HG03064 (cell line): ENCODE measurements at regions not wholly inside any gene's neighbourhood (a gene's known extent, or its start where the extent isn't known, plus 50 kb on each side); places are given as distances from the start of the nearest gene placed in this dataset.

Source experiments
- ATAC-seq: cut with Tn5 transposase; IDR thresholded peaks from one replicate; pipeline ENCODE4 v1.9.1; 2021; ENCODE audit warnings: low read depth; ENCODE audit not compliant: unreplicated experiment

GRCh38 chr3:132232231-132232792, 84.9 kb upstream of the ACP3 start:
- ATAC-seq: no peak

DNA sequence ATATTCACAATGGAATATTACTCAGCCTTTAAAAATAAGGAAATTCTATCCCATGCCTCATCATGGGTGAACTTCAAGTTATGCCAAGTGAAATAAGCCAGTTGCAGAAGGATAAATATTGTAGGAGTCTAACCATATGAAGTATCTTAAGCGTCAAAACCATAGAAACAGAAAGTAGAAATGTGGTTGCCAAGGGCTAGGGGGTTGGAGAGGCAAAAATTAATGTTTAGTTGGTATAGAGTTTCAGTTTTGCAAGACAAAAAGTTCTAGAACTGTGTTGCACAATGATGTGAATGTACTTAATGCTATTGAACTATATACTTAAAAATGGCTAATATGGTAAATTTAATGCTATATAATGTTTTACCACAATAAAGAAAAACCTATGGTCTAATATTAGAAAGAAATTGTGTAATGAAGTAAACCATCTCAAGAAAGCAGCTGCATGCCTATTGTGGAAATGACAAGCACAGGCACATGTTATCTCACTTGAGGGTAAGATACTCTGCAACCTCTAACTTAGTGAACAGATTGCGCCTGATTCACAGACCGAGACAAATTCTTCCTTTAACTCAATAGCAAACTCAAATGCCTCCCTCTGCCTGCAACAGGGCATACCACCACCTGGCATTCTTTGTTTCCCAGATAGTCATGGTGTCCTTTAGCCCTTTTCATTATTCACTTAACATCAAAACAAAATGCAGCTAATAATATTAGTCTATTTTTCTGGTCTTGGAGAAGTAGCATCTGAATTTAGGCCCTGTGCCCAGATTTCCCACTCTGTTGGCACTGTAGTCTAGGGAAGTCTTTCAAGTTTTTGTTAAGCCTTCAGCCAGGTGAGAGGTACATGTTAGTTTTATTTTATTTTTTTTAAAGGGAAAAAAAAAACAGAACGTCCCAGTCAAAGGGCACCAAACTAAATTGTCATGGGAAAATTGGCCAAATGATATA, 80.2 kb upstream of the ACP3 start:
- ATAC-seq: peak; percentile 57

- no peak for ATAC-seq
Observed at GRCh38 chr3:132237652-132238032, 79.6 kb upstream of the ACP3 start.

GRCh38 chr3:132239587-132239986, 77.6 kb upstream of the ACP3 start:
- no peak for ATAC-seq

DNA sequence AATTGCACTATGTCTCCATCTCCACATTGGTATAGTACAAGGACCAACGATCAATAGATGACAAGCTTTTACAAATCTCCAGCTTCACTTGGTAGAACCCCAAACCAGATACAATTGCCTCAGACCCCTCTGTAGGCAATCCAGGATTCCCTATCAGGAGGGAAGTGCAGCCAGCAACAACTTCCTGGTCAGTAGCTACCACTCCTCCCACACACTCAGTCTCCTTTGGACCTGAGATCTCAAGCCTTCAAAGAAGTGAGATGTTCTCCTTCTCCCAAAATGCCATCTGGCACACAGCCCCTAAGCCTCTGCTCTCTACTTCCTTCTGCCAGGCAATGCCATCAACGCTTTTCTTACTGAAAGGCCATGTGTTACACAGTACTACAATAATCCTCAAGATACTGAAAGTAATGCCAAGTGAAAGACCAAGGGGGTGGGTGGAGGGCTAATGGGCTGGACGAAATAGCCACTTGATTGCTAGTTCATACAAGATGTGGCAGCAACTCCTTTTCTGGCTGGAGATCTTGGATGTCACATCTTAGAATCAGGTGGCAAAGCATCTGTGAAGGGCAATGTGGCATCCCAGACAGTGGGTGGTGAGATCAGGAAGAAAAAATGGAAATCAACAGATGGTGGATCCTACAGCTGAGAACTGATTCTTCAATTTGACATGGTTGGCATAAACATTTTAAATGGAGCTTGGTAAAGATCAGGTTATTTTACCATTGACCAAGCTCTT, 75.3 kb upstream of the ACP3 start:
- ATAC-seq: no peak

DNA sequence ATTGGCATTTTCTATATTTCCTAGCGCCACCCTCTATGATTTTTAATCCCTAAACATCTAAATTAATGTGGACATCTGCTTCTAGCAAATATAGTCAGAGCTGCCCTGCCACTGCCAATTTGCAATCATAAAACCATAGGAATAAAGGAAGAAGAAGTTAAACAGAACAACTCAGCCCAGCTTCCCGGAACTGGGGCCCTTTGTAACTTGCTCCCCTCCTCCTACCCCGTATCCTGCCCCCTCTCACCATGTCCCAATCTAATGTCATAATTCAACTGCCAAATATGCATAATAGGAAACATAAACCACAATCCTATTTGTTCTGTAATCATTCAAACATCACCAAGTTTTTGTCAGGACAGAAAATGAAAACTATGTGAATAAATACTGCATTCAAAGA, 74.4 kb upstream of the ACP3 start:
- no peak for ATAC-seq

DNA sequence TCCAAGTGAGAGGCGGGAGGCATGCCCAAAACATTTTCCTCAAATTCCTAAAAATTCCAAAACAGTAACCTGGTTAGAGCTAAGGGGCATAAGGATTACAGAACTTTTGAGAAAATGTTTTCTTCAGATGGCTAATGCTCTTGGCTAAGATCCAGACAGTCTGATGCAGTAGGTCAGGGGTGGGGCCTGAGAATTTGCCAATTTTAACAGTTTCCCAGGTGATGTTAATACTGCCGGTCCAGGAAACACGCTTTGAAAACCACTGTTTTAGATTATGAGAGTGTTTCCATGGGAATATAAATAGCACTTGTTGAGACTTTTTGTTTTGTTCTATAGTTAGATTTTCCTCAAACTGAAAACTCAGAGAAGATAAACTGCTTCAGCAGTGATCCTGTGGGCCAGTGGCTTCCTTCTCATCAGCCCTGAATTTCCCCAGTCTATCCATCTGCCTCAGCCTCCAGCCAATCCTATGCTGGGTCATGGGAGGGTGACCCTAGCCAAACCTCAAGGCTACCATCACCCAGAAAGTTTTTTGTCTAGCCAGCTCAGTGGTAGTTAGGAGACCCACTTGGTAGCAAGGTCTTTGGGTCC, 71.6 kb upstream of the ACP3 start:
- no peak for ATAC-seq

DNA sequence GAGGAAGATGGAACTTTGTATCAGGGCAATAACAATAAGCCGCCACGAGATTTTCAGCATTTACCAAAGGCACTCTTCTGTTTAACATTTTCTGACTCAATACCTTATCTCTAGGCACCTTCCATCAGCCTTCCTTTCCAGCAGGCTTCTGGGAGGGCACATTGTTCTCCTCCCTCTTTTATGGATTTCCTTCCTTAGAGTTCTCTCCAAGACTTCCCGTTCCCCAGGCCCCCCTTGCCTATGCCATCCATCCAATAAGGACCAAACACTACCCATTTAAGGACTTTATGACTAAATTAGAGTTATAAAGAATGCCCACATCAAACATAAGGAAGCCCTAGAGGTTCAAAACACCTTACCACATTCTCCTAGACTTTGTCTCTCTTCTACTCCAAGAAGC, 71.0 kb upstream of the ACP3 start:
- no peak for ATAC-seq

DNA sequence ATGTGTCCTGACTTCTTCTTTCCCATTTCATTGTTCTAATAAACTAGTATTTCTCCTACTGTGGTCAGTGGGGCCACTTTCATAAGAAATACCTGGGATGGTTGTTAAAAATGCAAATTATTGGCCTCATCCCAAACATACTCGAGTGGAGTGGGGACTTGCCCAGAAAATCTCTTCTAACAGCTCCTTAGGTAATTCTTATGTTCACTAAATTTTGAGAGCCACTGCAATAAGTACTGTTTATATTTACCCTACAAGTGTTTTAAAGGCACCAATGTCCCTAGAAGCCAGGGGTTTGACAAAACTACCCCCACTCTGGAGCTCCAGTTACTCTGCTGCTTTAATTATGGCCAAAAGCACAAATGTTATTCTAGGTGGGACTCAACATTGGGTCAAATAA, 70.0 kb upstream of the ACP3 start:
- ATAC-seq: no peak

GRCh38 chr3:132248490-132248889, 68.7 kb upstream of the ACP3 start:
- no peak for ATAC-seq

- no peak for ATAC-seq
Observed at GRCh38 chr3:132253262-132253878, 63.8 kb upstream of the ACP3 start.

DNA sequence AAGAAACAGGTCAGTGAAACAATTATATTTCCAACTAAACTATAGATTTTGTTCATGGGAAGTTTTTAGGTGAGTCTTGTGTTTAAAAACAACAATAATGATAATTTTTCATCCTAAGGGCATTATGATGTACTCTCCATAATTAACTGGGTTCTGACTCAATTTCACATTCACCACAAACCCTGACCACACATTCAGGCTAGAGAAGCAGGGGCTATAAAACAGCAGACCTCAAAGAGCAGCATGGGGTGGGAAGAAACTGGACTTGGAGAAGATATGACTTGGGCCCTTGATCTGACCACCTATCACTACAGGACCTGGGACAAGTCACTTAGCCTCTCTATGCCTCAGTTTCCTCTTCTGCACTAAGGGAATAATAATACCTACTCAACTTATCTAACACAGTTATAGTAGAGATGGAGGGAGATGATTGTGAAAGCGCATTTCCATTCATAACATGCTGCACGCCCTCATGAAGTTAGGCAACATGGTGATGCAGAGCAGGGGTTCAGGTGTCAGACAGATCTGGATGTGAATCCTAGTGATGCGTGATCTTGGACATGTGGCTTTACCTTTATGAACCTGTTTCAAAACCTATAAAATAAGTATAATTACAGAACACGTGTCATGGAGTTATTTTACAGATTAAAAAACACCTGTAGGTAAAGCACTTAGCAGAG, 63.0 kb upstream of the ACP3 start:
- no peak for ATAC-seq

DNA sequence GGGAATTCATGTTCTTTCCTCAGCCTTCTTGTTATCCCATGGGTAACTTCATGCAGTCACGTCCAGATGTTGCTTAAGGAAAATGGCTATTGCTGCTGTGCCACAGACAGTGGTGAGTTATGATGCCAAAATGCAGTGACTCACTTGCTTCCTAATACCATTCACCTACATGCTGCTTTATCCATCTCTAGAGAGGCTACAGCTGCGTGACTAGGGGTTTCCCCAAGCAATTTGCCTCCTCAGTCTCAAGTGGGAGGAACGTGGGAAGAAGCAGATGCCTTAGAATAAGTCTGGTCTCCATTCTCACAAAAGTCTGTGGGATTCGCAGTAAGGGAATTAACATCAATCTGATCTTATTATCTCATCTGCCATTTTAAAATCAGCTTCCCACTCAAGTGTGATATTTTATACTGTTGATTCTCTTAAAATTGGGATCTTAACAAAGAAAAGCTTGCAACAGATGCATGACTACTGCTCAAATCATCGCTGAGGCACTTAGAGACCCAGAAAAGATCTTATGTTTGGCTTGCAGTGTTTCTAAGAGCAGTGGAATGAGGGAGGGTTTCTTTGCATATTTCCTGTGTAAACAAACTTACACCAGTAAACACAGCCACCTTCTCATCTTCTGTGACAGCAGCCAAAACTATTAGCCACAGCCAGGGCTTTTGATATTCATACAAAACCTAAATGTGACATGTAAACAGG, 62.0 kb upstream of the ACP3 start:
- no peak for ATAC-seq

- ATAC-seq: no peak
Observed at GRCh38 chr3:132256989-132257388, 60.2 kb upstream of the ACP3 start.

GRCh38 chr3:132261506-132261905, 55.7 kb upstream of the ACP3 start:
- no peak for ATAC-seq

- ATAC-seq: no peak
Observed at GRCh38 chr3:132262305-132262704, 54.9 kb upstream of the ACP3 start.

GRCh38 chr3:132262956-132263355, 54.3 kb upstream of the ACP3 start:
- ATAC-seq: no peak

DNA sequence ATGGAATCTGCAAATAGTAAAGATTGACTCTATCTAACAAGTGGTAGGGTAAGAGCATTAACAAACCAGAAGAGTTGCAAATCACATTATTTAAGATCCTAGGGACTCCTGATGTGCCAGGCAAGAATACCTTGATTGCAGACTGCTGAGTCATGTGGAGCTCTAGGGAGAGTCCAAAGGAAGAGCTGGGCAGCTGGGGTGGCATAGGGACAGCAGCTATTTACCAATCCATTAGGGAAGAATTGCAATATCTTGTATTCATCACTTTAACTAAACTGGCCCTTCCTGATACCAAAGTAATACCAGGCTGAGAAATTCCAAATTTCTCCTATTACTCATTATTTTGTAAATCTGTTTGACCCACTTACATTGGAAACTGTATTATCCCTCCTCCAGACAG, 52.2 kb upstream of the ACP3 start:
- no peak for ATAC-seq

DNA sequence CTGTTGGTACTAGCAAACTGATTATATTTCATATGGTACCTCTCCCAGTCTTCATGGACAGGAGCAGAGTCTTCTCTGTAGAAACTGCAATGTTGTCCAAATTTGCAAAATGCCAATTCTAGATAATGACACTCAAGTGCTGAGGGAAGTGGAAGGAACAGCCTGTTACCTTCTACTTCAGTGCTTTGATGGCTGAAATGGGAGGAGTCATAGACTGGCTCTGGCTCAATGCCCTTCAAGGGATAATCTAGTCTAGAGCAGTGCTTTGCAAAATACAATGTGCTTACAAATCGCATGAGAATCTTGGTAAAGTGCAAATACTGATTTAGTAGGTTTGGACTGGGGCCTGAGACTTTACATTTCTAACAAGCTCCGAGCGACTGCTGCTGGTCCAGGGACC, 51.7 kb upstream of the ACP3 start:
- no peak for ATAC-seq
